Mesenchymal stem cell (in vitro differentiated cells and primary cell): ENCODE measurements at regions not wholly inside any gene's neighbourhood (a gene's known extent, or its start where the extent isn't known, plus 50 kb on each side); places are given as distances from the start of the nearest gene placed in this dataset.

Source experiments
- DNase-seq: peaks from one replicate; pipeline ENCODE4 v3.0.0-alpha.2; 2013
- H2AFZ ChIP-seq: one replicate; pipeline ENCODE4 v1.6.1; 2013; ENCODE audit warnings: low read depth, mild to moderate bottlenecking, control low read depth, inconsistent platforms, low read length, moderate library complexity
- H2AK5ac ChIP-seq: 2 replicates; pipeline ENCODE4 v1.6.1; 2013; ENCODE audit warnings: low read length, moderate library complexity, mild to moderate bottlenecking, inconsistent platforms; ENCODE audit not compliant: severe bottlenecking
- H2BK120ac ChIP-seq: one replicate; pipeline ENCODE4 v1.6.1; 2013; ENCODE audit warnings: low read depth, mild to moderate bottlenecking, inconsistent platforms, low read length, moderate library complexity
- H2BK12ac ChIP-seq, 2 experiments: one replicate each; pipeline ENCODE4 v1.6.1; 2013; ENCODE audit warnings: inconsistent platforms in 2 of 2, low read length in 2 of 2, mild to moderate bottlenecking in 2 of 2, moderate library complexity in 2 of 2, control low read depth in 1 of 2
- H2BK15ac ChIP-seq: one replicate; pipeline ENCODE4 v1.6.1; 2013; ENCODE audit warnings: mild to moderate bottlenecking, low read depth, inconsistent platforms; ENCODE audit not compliant: poor library complexity, severe bottlenecking
- H2BK5ac ChIP-seq: 2 replicates; pipeline ENCODE4 v1.6.1; 2013; ENCODE audit warnings: low read depth, mild to moderate bottlenecking, low read length, control low read depth, inconsistent platforms; ENCODE audit not compliant: poor library complexity, severe bottlenecking
- H3K14ac ChIP-seq, 2 experiments: one replicate each; pipeline ENCODE4 v1.6.1; 2013; ENCODE audit warnings: inconsistent platforms in 2 of 2, low read length in 2 of 2, control low read depth in 1 of 2, mild to moderate bottlenecking in 1 of 2, moderate library complexity in 1 of 2
- H3K18ac ChIP-seq, 2 experiments: one replicate each; pipeline ENCODE4 v1.6.1; 2013; ENCODE audit warnings: inconsistent platforms in 2 of 2, low read length in 2 of 2, control low read depth in 1 of 2, low read depth in 1 of 2, mild to moderate bottlenecking in 1 of 2
- H3K23ac ChIP-seq, 2 experiments: one replicate each; pipeline ENCODE4 v1.6.1; 2013; ENCODE audit warnings: inconsistent platforms in 2 of 2, low read length in 2 of 2, mild to moderate bottlenecking in 2 of 2, moderate library complexity in 2 of 2, control low read depth in 1 of 2
- H3K27ac ChIP-seq: 2 replicates; pipeline ENCODE4 v1.5.1; 2013; ENCODE audit warnings: mild to moderate bottlenecking, moderate library complexity, low read length, control low read depth, inconsistent platforms; ENCODE audit not compliant: poor library complexity, severe bottlenecking
- H3K27me3 ChIP-seq, 2 experiments: 2 replicates each; pipeline versions ENCODE4 v1.6.1 to v1.7.0; 2013; ENCODE audit warnings: low read length in 2 of 2, mild to moderate bottlenecking in 2 of 2, moderate library complexity in 2 of 2, control low read depth in 1 of 2, inconsistent platforms in 1 of 2; ENCODE audit not compliant: control insufficient read depth in 1 of 2, insufficient read depth in 1 of 2
- H3K36me3 ChIP-seq, 2 experiments: 2 replicates each; pipeline versions ENCODE4 v1.6.1 to v1.7.0; 2013; ENCODE audit warnings: low read length in 2 of 2, control low read depth in 1 of 2, inconsistent platforms in 1 of 2, low read depth in 1 of 2, mild to moderate bottlenecking in 1 of 2; ENCODE audit not compliant: insufficient read depth in 2 of 2, control insufficient read depth in 1 of 2
- H3K4ac ChIP-seq, 2 experiments: one replicate each; pipeline ENCODE4 v1.6.1; 2013; ENCODE audit warnings: inconsistent platforms in 2 of 2, low read length in 2 of 2, mild to moderate bottlenecking in 2 of 2, moderate library complexity in 2 of 2, control low read depth in 1 of 2, low read depth in 1 of 2
- H3K4me1 ChIP-seq: 2 replicates; pipeline ENCODE4 v1.6.1; 2013; ENCODE audit warnings: low read depth, low read length, control low read depth; ENCODE audit not compliant: control insufficient read depth, insufficient read depth
- H3K4me2 ChIP-seq: 2 replicates; pipeline ENCODE4 v1.6.1; 2013; ENCODE audit warnings: low read length, mild to moderate bottlenecking, inconsistent platforms; ENCODE audit not compliant: poor library complexity, severe bottlenecking
- H3K4me3 ChIP-seq, 2 experiments: 2 replicates each; pipeline versions ENCODE4 v1.5.1 to v1.7.0; 2013; ENCODE audit warnings: low read length in 2 of 2, mild to moderate bottlenecking in 2 of 2, control low read depth in 1 of 2, low read depth in 1 of 2; ENCODE audit not compliant: insufficient read depth in 1 of 2
- H3K79me1 ChIP-seq: replicated peaks from 2 replicates; pipeline ENCODE4 v1.6.1; 2013; ENCODE audit warnings: mild to moderate bottlenecking, control low read depth, low read length, inconsistent platforms; ENCODE audit not compliant: poor library complexity, severe bottlenecking
- H3K9ac ChIP-seq: 2 replicates; pipeline ENCODE4 v1.7.0; 2013; ENCODE audit warnings: mild to moderate bottlenecking, low read length, moderate library complexity
- H3K9me3 ChIP-seq: 2 replicates; pipeline ENCODE4 v1.7.0; 2013; ENCODE audit warnings: mild to moderate bottlenecking, low read length; ENCODE audit not compliant: control insufficient read depth
- H4K8ac ChIP-seq: one replicate; pipeline ENCODE4 v1.6.1; 2013; ENCODE audit warnings: inconsistent platforms, mild to moderate bottlenecking, low read length, moderate library complexity
- H4K91ac ChIP-seq: one replicate; pipeline ENCODE4 v1.6.1; 2013; ENCODE audit warnings: mild to moderate bottlenecking, low read length, inconsistent platforms
- WGBS: methylation state at CpG from one replicate; pipeline ENCODE4 v1.1.7; 2013; ENCODE audit warnings: mixed read lengths; 5-methylcytosine and 5-hydroxymethylcytosine counted together

GRCh38 chr5:96509316-96509715, 76.3 kb upstream of the PCSK1 start:
- Histone ChIP-seq H2BK120ac (no peak overlapping the region), H3K9ac (peak overlapping the region; percentile 83), H3K9me3 (no peaks in the 10 kb centered on the region), H3K18ac (no peak overlapping the region), H4K8ac (no peak overlapping the region), H2BK12ac (no peak overlapping the region), H2AFZ (no peak overlapping the region), H3K36me3 (no peaks in the 10 kb centered on the region), H3K4me1 (no peaks in the 10 kb centered on the region), H3K79me1 (no peaks in the 10 kb centered on the region), H2BK5ac (no peak overlapping the region), H3K4me3 (peak overlapping the region in 1 of 2 experiments; percentile 3), H3K14ac (no peak overlapping the region), H3K23ac (no peak overlapping the region), H2AK5ac (no peak overlapping the region), H3K4ac (no peak overlapping the region), H3K27me3 (peaks cover 0 to 8% of the 10 kb centered on the region in 2 experiments), H3K27ac (no peak overlapping the region), H4K91ac (no peak overlapping the region), H3K4me2 (no peak overlapping the region), H2BK15ac (no peak overlapping the region)
- WGBS, result 0% methylated on average over 1 of the region's 1 CpG
- DNase-seq, result peak; percentile 28

- Histone ChIP-seq H3K79me1 (no peaks in the 10 kb centered on the region), H2BK5ac (no peak overlapping the region), H4K8ac (no peak overlapping the region), H3K27me3 (peaks cover 0 to 8% of the 10 kb centered on the region in 2 experiments), H4K91ac (no peak overlapping the region), H2BK15ac (no peak overlapping the region), H3K4ac (no peak overlapping the region), H3K18ac (no peak overlapping the region), H3K4me3 (peak overlapping the region in 1 of 2 experiments; percentile 3), H3K4me2 (no peak overlapping the region), H2AFZ (no peak overlapping the region), H2BK12ac (no peak overlapping the region), H2AK5ac (no peak overlapping the region), H3K14ac (no peak overlapping the region), H2BK120ac (no peak overlapping the region), H3K23ac (no peak overlapping the region), H3K36me3 (no peaks in the 10 kb centered on the region), H3K9me3 (no peaks in the 10 kb centered on the region), H3K4me1 (no peaks in the 10 kb centered on the region), H3K9ac (peak overlapping the region; percentile 83), H3K27ac (no peak overlapping the region)
- peak; percentile 96 for DNase-seq
- WGBS, result 29% methylated on average over 1 of the region's 5 CpGs
Observed at GRCh38 chr5:96509721-96510350, 76.8 kb upstream of the PCSK1 start.

DNA sequence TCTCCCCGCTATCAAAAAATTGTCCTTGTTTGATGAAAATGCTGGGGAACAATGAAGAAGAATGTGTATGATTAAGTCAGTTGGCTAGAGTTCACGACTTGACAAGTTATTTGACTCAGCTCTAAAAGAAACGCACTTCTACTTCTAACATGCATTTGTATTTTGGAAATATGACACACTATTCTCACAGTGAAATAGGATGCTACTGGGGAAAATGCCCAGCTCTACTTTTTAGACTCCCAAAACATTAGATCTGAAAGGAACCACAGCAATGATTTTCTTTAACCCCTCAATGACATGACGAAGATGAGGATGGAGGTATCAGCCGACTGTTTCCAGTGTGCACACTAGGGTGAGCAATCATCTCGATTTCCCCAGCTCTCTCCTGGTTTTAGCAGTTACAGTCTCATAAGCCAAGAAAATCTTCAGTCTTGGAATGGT, 83.6 kb upstream of the PCSK1 start:
- no peak overlapping the region for H4K91ac ChIP-seq
- no peak overlapping the region for H3K4ac ChIP-seq
- H3K4me2 ChIP-seq, result no peak overlapping the region
- no peak overlapping the region for H2BK15ac ChIP-seq
- no peak overlapping the region for H3K23ac ChIP-seq
- H3K36me3 ChIP-seq, result no peaks in the 10 kb centered on the region
- no peak overlapping the region for H2BK120ac ChIP-seq
- no peak overlapping the region for H4K8ac ChIP-seq
- no peak overlapping the region for H3K18ac ChIP-seq
- 92% methylated on average over 5 of the region's 6 CpGs for WGBS
- no peak overlapping the region for H2BK5ac ChIP-seq
- H3K14ac ChIP-seq, result no peak overlapping the region
- H3K4me3 ChIP-seq, result peak overlapping the region in 1 of 2 experiments; percentile 60
- no peak overlapping the region for H3K27ac ChIP-seq
- H3K4me1 ChIP-seq, result no peaks in the 10 kb centered on the region
- peaks cover 4% of the 10 kb centered on the region in 2 experiments for H3K27me3 ChIP-seq
- no peak overlapping the region for H2AFZ ChIP-seq
- H3K9ac ChIP-seq, result peak overlapping the region; percentile 84
- H2BK12ac ChIP-seq, result no peak overlapping the region
- no peaks in the 10 kb centered on the region for H3K79me1 ChIP-seq
- peak; percentile 50 for DNase-seq
- no peak overlapping the region for H2AK5ac ChIP-seq
- H3K9me3 ChIP-seq, result no peaks in the 10 kb centered on the region

DNA sequence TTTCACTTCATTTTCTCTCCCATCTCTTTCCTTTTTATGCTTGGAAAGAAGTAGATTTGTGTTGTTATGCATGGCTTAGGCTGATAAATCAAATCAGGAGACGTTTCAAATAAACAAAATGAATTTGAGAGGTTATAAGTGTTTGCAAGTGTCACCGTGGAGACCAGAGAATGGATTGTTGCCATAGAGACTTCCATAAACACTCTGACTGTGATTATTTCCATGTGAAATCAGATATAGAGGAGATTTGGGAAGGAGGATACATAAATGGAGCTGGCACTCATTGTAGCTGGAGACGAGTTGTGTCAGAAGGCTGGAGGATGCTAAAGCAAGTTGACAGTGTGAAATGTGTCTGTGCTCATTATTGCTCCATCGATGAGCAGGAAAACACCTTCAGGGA, 84.2 kb upstream of the PCSK1 start:
- DNase-seq, result peak; percentile 93
- Histone ChIP-seq H3K79me1 (no peaks in the 10 kb centered on the region), H4K8ac (no peak overlapping the region), H2BK15ac (no peak overlapping the region), H3K18ac (no peak overlapping the region), H2BK5ac (no peak overlapping the region), H3K4me2 (no peak overlapping the region), H2AFZ (no peak overlapping the region), H3K36me3 (no peaks in the 10 kb centered on the region), H3K27me3 (peaks cover 3 to 4% of the 10 kb centered on the region in 2 experiments), H3K9me3 (no peaks in the 10 kb centered on the region), H3K4me3 (peak overlapping the region in 1 of 2 experiments; percentile 60), H2BK12ac (no peak overlapping the region), H2BK120ac (no peak overlapping the region), H3K27ac (no peak overlapping the region), H3K4ac (no peak overlapping the region), H3K14ac (no peak overlapping the region), H2AK5ac (no peak overlapping the region), H4K91ac (no peak overlapping the region), H3K4me1 (no peaks in the 10 kb centered on the region), H3K9ac (peak overlapping the region; percentile 84), H3K23ac (no peak overlapping the region)
- WGBS, result 54% methylated on average over 4 of the region's 4 CpGs
